K562 (cell line): ENCODE measurements at regions not wholly inside any gene's neighbourhood (a gene's known extent, or its start where the extent isn't known, plus 50 kb on each side); places are given as distances from the start of the nearest gene placed in this dataset.

Experiments
- ATAC-seq: fragments of 200-7000 bp; cut with Tn5 transposase; 3 replicates; pipeline ENCODE4 v1.9.1; 2020; ENCODE audit warnings: moderate library complexity
- BruUV-seq: library from RNA; stranded (reverse); fragments of 400-500 nt; replicated peaks from 2 replicates; lab custom pipeline; 2021; lab: Mats Ljungman, UMichigan
- CTCF ChIA-PET: fragments of 300-600 bp; formaldehyde crosslinking; extraction: SDS; loops from one replicate; lab custom pipeline; 2021; ENCODE audit warnings: low intra/inter-chr PET ratio; lab: Yijun Ruan, JAX
- POLR2A ChIA-PET: fragments of 300-600, 350-650 bp; sonication (Branson Sonifier 250); formaldehyde crosslinking; extraction: SDS; loops from one replicate; lab custom pipeline; 2021; ENCODE audit warnings: antibody characterized with exemption, inconsistent platforms; lab: Yijun Ruan, JAX
- DNase-seq, 4 experiments: peaks; one replicate each; pipeline versions ENCODE4 v3.0.0 to v3.0.0-alpha.2; 2011 to 2018; ENCODE audit warnings: low spot score in 3 of 4, mixed read lengths in 3 of 4; ENCODE audit errors: extremely low read depth in 1 of 4
- FAIRE-seq: peaks from 2 replicates; lab custom pipeline; 2011; peaks lifted over from hg19 to GRCh38; lab: Jason Lieb, UNC
- H2AFZ ChIP-seq: 2 replicates; pipeline ENCODE4 v1.6.0; 2011; ENCODE audit warnings: low read depth, low read length, control low read depth, inconsistent platforms
- H3K27ac ChIP-seq: fragments of 200-600 bp; 3 replicates; pipeline ENCODE4 v1.8.0; 2011; ENCODE audit warnings: low read depth, mild to moderate bottlenecking, control low read depth, inconsistent platforms, low read length, moderate library complexity, mixed read lengths; ENCODE audit errors: extremely low read depth
- H3K27me3 ChIP-seq, 2 experiments: fragments of 300-600 bp in 1 of 2; 2 replicates in 1 of 2; 3 replicates in 1 of 2; pipeline versions ENCODE4 v1.6.0 to v1.8.0; 2011; ENCODE audit warnings: inconsistent platforms in 2 of 2, low read length in 2 of 2, mild to moderate bottlenecking in 1 of 2, mixed read lengths in 1 of 2, moderate library complexity in 1 of 2; ENCODE audit not compliant: control insufficient read depth in 2 of 2, insufficient read depth in 2 of 2
- H3K36me3 ChIP-seq: fragments of 300-600 bp; 3 replicates; pipeline ENCODE4 v1.8.0; 2011; ENCODE audit warnings: mild to moderate bottlenecking, low read length, inconsistent platforms; ENCODE audit not compliant: control insufficient read depth, insufficient read depth
- H3K4me1 ChIP-seq, 2 experiments: fragments of 200-600 bp in 1 of 2; replicated peaks in 1 of 2; 2 replicates in 1 of 2; 3 replicates in 1 of 2; pipeline versions ENCODE4 v1.5.1 to v1.8.0; 2011; ENCODE audit warnings: inconsistent platforms in 2 of 2, low read length in 2 of 2, mild to moderate bottlenecking in 1 of 2, mixed read lengths in 1 of 2, moderate library complexity in 1 of 2; ENCODE audit not compliant: control insufficient read depth in 2 of 2, insufficient read depth in 2 of 2
- H3K4me2 ChIP-seq: 2 replicates; pipeline ENCODE4 v1.6.1; 2011; ENCODE audit warnings: low read length, control low read depth, inconsistent platforms, mixed read lengths; ENCODE audit not compliant: insufficient read depth
- H3K4me3 ChIP-seq: fragments of 200-600 bp; sonication (generic), shearing (Covaris generic); 2 replicates; pipeline ENCODE4 v1.5.1; 2016; ENCODE audit warnings: control low read depth, inconsistent platforms
- H3K79me2 ChIP-seq: fragments of 200-600 bp; 3 replicates; pipeline ENCODE4 v1.8.0; 2011; ENCODE audit warnings: low read length, inconsistent platforms; ENCODE audit not compliant: control insufficient read depth, insufficient read depth
- H3K9ac ChIP-seq, 2 experiments: 2 replicates each; pipeline versions ENCODE4 v1.6.0 to v1.6.1; 2011; ENCODE audit warnings: low read depth in 2 of 2, low read length in 2 of 2, control low read depth in 1 of 2, inconsistent platforms in 1 of 2, mild to moderate bottlenecking in 1 of 2, mixed read lengths in 1 of 2; ENCODE audit not compliant: insufficient read depth in 1 of 2
- H3K9me1 ChIP-seq: one replicate; pipeline ENCODE4 v1.6.0; 2011; ENCODE audit warnings: inconsistent platforms, mild to moderate bottlenecking, low read length, moderate library complexity; ENCODE audit not compliant: control insufficient read depth, insufficient read depth
- H3K9me3 ChIP-seq: replicated peaks from 2 replicates; pipeline ENCODE4 v1.5.1; 2011; ENCODE audit warnings: low read depth, low read length, inconsistent platforms; ENCODE audit not compliant: control insufficient read depth, insufficient read depth
- H4K20me1 ChIP-seq: replicated peaks from 2 replicates; pipeline ENCODE4 v1.6.1; 2011; ENCODE audit warnings: low read length, inconsistent platforms, mixed read lengths; ENCODE audit not compliant: control insufficient read depth, insufficient read depth
- MXD1 ChIP-seq: fragments of 250-450 bp; sonication (Bioruptor Pico); IDR thresholded peaks from 2 replicates; pipeline ENCODE4 v1.8.0; 2021; ENCODE audit warnings: borderline replicate concordance, mild to moderate bottlenecking, moderate library complexity; ENCODE audit not compliant: poor library complexity, severe bottlenecking
- NR3C1 ChIP-seq: sonication (generic); formaldehyde crosslinking; IDR thresholded peaks from 2 replicates; pipeline ENCODE4 v1.8.1; 2022; ENCODE audit warnings: missing genetic modification reagents
- SMAD1 ChIP-seq: fragments of 150-350 bp; IDR thresholded peaks from 2 replicates; pipeline ENCODE4 v1.6.1; 2014; ENCODE audit warnings: low read length, low read depth; ENCODE audit not compliant: partially characterized antibody
- WGBS: fragments of 100-300 bp; shearing (Covaris generic); methylation state at CpG from one replicate; pipeline ENCODE4 v1.1.6; 2016; ENCODE audit warnings: low coverage, mixed read lengths; ENCODE audit not compliant: insufficient coverage; ENCODE audit errors: missing lambda C conversion rate; 5-methylcytosine and 5-hydroxymethylcytosine counted together
- in situ Hi-C: fragments of 300-500 bp; cut with MboI; formaldehyde crosslinking; loops from 4 replicates; pipeline ENCODE4 v1.15.0; 2018; ENCODE audit warnings: inconsistent platforms, mixed read lengths
- intact Hi-C: fragments of 100-400 bp; cut with micrococcal nuclease; formaldehyde crosslinking; loops from 2 replicates; pipeline ENCODE4 v1.14.2; 2022

- H2AFZ ChIP-seq = no peak overlapping the region
- H3K9me1 ChIP-seq = no peaks in the 10 kb centered on the region
- FAIRE-seq = no peak
- H3K27me3 ChIP-seq = peaks cover 2 to 63% of the 10 kb centered on the region in 2 experiments; a peak in 2 of 5 replicates
- H3K4me2 ChIP-seq = no peak overlapping the region
- intact Hi-C loops = no loop called here
- no peak for DNase-seq
- no peaks in the 10 kb centered on the region for H3K4me1 ChIP-seq
- H3K27ac ChIP-seq = no peak overlapping the region
- H3K36me3 ChIP-seq = no peaks in the 10 kb centered on the region
- ChIA-PET CTCF (no interaction called here), POLR2A (interaction anchor here (0.8 to 0.9 kb wide), 2 partner anchors 9 to 33 kb away, joined by 3 read pairs; no protein-coding TSS in a partner anchor)
- 0 out of 2 replicates have a peak, but pooled peaks cover 6% of the 10 kb centered on the region for H4K20me1 ChIP-seq
- H3K9me3 ChIP-seq = no peaks in the 10 kb centered on the region
- BruUV-seq = no TSS peak
- TF ChIP-seq NR3C1 = no peak
- TF ChIP-seq MXD1 = no peak
- TF ChIP-seq SMAD1 = no peak
- TF ChIP-seq, all 486 proteins: peak for 0
- no peak for ATAC-seq
- H3K9ac ChIP-seq = no peak overlapping the region
- in situ Hi-C loops = no loop called here
- 9% methylated on average over 5 of the region's 6 CpGs for WGBS
- no peak overlapping the region for H3K4me3 ChIP-seq
- H3K79me2 ChIP-seq = no peaks in the 10 kb centered on the region
Measured at GRCh38 chr10:47245731-47246350, 54.2 kb upstream of the GDF10 start.
